GM10266 (cell line): ENCODE measurements at regions not wholly inside any gene's neighbourhood (a gene's known extent, or its start where the extent isn't known, plus 50 kb on each side); places are given as distances from the start of the nearest gene placed in this dataset.

Source experiments
- DNase-seq: peaks from one replicate; pipeline ENCODE4 v3.0.0; 2012; ENCODE audit errors: extremely low spot score
- CTCF ChIP-seq: IDR thresholded peaks from 2 replicates; pipeline ENCODE4 v1.5.1; 2012; ENCODE audit warnings: mild to moderate bottlenecking, low read depth; ENCODE audit not compliant: control insufficient read depth, insufficient read depth; ENCODE audit errors: missing control alignments

DNA sequence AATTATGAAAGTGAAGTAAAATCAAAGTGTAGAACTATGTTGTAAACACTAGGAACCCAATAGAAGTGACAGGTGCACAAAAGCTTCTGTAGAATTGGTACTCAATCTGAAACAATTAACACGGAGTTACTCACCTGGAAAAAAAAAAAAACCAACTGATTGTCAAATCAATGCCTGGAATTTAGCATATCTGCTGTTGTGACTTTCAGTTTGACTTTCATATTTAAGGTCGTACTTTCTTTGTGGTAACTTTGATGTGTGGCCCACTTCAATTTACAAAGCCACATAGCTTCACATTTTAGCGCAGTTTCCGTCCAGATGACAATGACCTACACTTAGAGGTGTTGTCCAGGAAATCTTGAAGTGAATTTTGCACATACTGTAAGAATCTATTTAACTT, 1124.9 kb downstream of the STIM2 start:
- DNase-seq: no peak
- TF ChIP-seq CTCF: no peak

GRCh38 chr4:27986476-27986875, 1125.8 kb downstream of the STIM2 start:
- no peak for DNase-seq
- TF ChIP-seq CTCF: no peak

DNA sequence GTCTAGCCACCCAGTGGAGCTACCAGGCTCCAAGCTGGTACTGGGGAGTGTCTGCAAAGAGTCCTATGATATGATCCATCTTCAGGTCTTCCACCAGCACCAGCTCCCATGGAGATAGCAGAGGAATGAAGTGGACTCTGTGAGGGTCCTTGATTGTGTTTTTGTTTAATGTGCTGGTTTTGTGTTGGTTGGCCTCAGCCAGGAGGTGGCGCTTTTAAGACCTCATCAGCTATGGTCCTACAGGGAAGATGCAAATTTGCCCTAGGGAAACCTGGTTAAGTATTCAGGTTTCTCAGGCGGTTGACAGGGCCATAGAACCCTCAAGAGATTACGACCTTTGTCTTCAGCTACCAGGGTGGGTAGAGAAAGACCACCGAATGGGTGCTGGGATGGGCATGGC, 1141.1 kb downstream of the STIM2 start:
- DNase-seq: no peak
- TF ChIP-seq CTCF: no peak

- DNase-seq: no peak
- TF ChIP-seq CTCF: no peak
These were observed 1143.9 kb downstream of the STIM2 start for GRCh38 chr4:28004520-28004919.

GRCh38 chr4:28006021-28006420, 1145.4 kb downstream of the STIM2 start:
- DNase-seq: no peak
- no peak for TF ChIP-seq CTCF

- no peak for TF ChIP-seq CTCF
- no peak for DNase-seq
These were observed 1147.1 kb downstream of the STIM2 start for GRCh38 chr4:28007693-28008092.

- no peak for DNase-seq
- no peak for TF ChIP-seq CTCF
These were observed 1148.9 kb downstream of the STIM2 start for GRCh38 chr4:28009541-28009940.
